Neural cell (in vitro differentiated cells): ENCODE measurements at regions not wholly inside any gene's neighbourhood (a gene's known extent, or its start where the extent isn't known, plus 50 kb on each side); places are given as distances from the start of the nearest gene placed in this dataset.

ENCODE experiments used
- EP300 ChIP-seq: fragments of 450-650 bp; conservative IDR thresholded peaks from 2 replicates; pipeline ENCODE4 v1.6.1; 2014; ENCODE audit warnings: antibody characterized with exemption, mild to moderate bottlenecking, moderate library complexity; ENCODE audit not compliant: poor library complexity, severe bottlenecking
- EZH2 ChIP-seq: fragments of 200-600, 300-800 bp; shearing (Covaris generic), sonication (generic); IDR thresholded peaks from 2 replicates; pipeline ENCODE4 v1.6.1; 2014; ENCODE audit warnings: antibody characterized with exemption, low read length, borderline replicate concordance, mild to moderate bottlenecking; ENCODE audit not compliant: insufficient read depth, poor library complexity, severe bottlenecking
- POLR2AphosphoS5 ChIP-seq: IDR thresholded peaks from 2 replicates; pipeline ENCODE4 v1.6.1; 2012
- RAD21 ChIP-seq: fragments of 450-650 bp; conservative IDR thresholded peaks from 2 replicates; pipeline ENCODE4 v1.6.1; 2014; ENCODE audit warnings: antibody characterized with exemption, mild to moderate bottlenecking, moderate library complexity
- TF ChIP-seq, protein P1 (sequence below): fragments of 450-650 bp; IDR thresholded peaks from 2 replicates; pipeline ENCODE4 v1.5.1; 2014; ENCODE audit warnings: antibody characterized with exemption, mild to moderate bottlenecking, moderate library complexity; ENCODE audit not compliant: poor library complexity, severe bottlenecking

DNA sequence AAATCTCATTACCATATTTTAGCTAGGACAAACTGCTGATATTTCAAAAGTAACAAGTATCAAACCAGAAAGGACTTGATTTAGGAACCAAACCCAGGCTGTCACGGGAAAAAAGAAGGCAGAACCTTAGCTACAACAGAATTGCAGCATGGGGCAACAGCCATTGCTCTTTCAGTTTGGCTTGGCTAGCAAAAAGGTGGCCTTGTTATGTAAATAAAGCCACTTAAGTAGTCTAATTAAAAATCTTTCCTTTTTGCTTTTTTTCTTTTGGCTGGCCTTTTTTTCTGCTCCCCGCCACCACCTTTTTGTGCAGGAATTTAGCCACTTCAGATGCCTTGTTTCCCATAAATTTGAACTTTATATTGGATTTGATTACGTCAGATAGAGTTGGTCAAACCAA lies 235.9 kb downstream of the CPXCR1 start:
- TF ChIP-seq, protein P1, sequence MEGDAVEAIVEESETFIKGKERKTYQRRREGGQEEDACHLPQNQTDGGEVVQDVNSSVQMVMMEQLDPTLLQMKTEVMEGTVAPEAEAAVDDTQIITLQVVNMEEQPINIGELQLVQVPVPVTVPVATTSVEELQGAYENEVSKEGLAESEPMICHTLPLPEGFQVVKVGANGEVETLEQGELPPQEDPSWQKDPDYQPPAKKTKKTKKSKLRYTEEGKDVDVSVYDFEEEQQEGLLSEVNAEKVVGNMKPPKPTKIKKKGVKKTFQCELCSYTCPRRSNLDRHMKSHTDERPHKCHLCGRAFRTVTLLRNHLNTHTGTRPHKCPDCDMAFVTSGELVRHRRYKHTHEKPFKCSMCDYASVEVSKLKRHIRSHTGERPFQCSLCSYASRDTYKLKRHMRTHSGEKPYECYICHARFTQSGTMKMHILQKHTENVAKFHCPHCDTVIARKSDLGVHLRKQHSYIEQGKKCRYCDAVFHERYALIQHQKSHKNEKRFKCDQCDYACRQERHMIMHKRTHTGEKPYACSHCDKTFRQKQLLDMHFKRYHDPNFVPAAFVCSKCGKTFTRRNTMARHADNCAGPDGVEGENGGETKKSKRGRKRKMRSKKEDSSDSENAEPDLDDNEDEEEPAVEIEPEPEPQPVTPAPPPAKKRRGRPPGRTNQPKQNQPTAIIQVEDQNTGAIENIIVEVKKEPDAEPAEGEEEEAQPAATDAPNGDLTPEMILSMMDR, result no peak
- TF ChIP-seq EP300 (no peak), EZH2 (no peak), RAD21 (no peak), POLR2AphosphoS5 (no peak)
